ENCODE measurements at regions not wholly inside any gene's neighbourhood (a gene's known extent, or its start where the extent isn't known, plus 50 kb on each side); places are given as distances from the start of the nearest gene placed in this dataset.

GRCh38 chrX:20363275-20363674 is 96.6 kb upstream of the RPS6KA3 start:
- TF ChIP-seq RAD21 (IDR thresholded peaks at IDR 0.05; ENCODE audit: low read depth) (no peak), CTCF (IDR thresholded peaks at IDR 0.05 in 2 of 3, conservative IDR thresholded peaks at IDR 0.05 in 1 of 3; ENCODE audit: borderline replicate concordance in 1 of 3, insufficient read depth in 1 of 3, low read depth in 2 of 3, low read length in 2 of 3) (no peak), EZH2 (IDR thresholded peaks at IDR 0.05) (no peak), POLR2A (IDR thresholded peaks at IDR 0.05; ENCODE audit: borderline replicate concordance, extremely low read depth, insufficient read depth, insufficient read length) (no peak), YY1 (IDR thresholded peaks at IDR 0.05; ENCODE audit: extremely low read depth, insufficient replicate concordance, low read depth, low read length) (no peak), ATF3 (IDR thresholded peaks at IDR 0.05) (no peak)
